HG03280 (cell line): ENCODE measurements at regions not wholly inside any gene's neighbourhood (a gene's known extent, or its start where the extent isn't known, plus 50 kb on each side); places are given as distances from the start of the nearest gene placed in this dataset.

Experiments used
- ATAC-seq: cut with Tn5 transposase; IDR thresholded peaks from one replicate; pipeline ENCODE4 v1.9.1; 2021; ENCODE audit warnings: mild to moderate bottlenecking, moderate library complexity; ENCODE audit not compliant: unreplicated experiment

- no peak for ATAC-seq
Observed at GRCh38 chr5:98570010-98570409, 203.5 kb upstream of the RGMB start.

DNA sequence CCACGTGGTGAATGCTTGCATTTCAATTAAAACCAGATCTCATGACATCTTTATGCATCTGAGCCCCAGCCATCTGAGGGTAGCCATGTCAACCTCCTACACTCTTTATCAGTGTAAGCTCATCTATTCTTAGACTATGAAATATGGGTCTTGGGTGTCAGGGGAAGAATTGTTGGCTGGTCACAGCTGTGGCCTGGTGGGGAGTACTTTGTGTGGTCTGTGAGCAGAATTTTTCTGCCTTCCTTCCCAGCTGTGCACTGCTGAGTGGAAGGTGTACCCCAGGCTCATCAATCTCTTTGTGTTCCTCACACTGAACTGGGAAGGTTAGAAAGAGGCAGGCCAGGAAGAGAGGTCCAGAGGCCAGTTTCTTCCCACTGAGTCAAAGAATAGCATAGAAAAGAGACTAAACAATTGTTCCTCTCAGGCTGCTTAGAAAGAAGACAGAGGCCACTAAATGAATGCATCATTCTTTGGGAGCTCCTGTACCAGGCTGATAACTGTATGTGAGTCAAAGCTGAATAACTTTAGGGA is 202.7 kb upstream of the RGMB start:
- ATAC-seq, result no peak

DNA sequence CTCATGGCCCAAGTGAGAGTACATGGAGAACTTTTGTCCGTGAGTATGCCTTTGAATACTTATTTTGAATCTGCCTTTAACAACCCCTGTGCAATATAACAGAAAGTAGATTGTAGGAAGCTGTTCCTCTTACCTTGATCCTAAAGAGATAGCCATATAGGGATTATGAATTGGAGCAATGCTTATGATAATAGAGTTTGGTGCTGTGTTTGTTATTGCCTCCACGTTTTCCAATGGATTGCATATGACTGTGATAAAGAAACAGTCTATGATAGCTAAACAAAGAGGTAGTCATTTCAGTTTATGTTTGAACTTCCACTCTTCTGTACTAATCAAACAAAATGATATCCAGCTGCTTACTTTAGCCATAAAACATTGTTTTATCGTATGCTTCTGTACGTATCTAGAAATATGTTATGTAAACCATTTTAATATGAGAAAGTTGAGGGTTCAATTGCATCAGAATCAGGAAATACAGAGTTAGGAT is 199.6 kb upstream of the RGMB start:
- ATAC-seq, result no peak

GRCh38 chr5:98576275-98576674 is 197.2 kb upstream of the RGMB start:
- no peak for ATAC-seq

- no peak for ATAC-seq
Observed at GRCh38 chr5:98578438-98578837, 195.0 kb upstream of the RGMB start.

DNA sequence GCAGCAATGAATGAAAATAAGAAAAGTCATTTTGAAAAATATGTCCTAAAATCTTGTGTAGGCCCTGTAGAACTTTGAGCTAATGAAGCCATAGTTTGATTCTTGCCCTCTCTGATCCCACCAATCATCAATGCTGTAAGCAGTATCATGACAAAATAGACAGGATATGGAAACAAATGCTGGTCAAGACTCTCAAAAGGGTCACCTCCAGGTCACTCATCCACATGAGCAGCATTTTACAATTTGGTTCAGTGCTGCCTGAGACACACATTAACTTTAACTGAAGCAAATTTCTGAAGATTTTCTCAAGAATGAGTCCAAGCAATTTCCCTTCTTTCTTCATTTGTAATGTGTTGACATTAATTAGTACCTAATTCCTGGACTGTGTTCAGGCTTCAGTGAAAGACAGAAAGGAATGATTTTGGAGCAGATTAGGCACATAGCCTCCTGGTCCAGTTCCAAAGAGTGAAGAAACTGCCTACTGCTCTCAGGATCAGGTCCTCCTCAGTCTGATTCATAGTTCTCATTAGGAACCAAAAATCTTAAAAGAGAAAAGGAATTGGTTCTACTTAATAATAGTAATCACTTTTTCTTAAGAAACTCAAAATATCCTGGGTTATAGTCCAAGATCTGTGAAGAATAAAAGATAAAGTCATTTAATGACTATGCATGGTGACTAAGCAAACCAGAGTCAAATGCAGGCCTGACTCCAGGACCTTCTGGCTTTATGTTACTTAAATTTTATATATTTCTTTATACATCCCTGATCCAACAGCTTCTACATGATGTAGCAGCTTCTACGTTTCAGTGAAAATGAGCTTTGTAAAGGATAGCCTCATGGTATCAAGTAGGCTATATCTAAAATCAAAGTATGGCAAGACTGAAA is 192.1 kb upstream of the RGMB start:
- ATAC-seq, result no peak

- ATAC-seq, result no peak
Observed at GRCh38 chr5:98583586-98583985, 189.9 kb upstream of the RGMB start.

GRCh38 chr5:98585661-98586310 is 187.7 kb upstream of the RGMB start:
- ATAC-seq, result no peak

- no peak for ATAC-seq
Observed at GRCh38 chr5:98586581-98586980, 186.9 kb upstream of the RGMB start.

GRCh38 chr5:98587166-98587565 is 186.3 kb upstream of the RGMB start:
- no peak for ATAC-seq

GRCh38 chr5:98588215-98588614 is 185.2 kb upstream of the RGMB start:
- no peak for ATAC-seq

GRCh38 chr5:98593418-98593817 is 180.0 kb upstream of the RGMB start:
- ATAC-seq, result no peak

- no peak for ATAC-seq
Observed at GRCh38 chr5:98594098-98594497, 179.4 kb upstream of the RGMB start.

DNA sequence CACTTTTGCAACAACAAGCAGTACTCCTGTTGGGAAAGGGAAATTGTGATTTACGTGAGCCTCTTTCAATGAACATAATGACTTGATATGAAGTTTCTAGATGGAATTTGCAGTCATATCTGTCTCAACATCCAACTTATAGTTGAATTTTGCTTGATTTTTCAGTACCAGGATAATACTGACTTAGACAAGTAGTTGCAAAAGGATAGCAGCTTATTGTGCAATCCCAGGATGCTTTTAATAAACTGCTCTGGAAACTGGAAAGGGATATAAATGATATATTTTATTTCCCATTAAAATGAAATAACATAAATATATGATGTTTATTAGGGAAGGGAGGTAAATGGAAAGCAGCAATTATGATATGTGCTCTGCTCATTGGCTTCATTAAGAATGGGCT is 174.4 kb upstream of the RGMB start:
- ATAC-seq, result no peak

DNA sequence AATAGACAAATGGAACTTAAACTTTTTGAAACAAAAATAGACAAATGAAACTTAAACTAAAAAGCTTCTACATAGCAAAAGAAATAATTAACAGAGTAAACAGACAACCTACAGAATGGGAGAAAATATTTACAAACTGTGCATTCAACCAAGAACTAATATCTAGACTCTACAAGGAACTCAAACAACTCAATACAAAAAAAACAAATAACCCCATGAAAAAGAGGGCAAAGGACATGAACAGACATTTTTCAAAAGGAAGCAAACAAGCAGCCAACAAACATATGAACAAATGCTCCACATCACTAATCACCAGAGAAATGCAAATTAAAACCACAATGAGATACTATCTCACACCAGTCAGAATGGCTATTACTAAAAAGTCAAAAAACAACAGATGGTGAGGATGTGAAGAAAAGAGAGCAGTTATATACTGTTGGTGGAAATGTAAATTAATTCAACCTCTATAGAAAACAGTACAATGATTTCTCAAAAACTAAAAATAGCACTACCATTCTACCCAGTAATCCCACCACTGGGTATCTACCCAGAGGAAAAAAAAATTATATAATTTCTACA is 170.8 kb upstream of the RGMB start:
- no peak for ATAC-seq

- no peak for ATAC-seq
Observed at GRCh38 chr5:98603456-98603855, 170.0 kb upstream of the RGMB start.

DNA sequence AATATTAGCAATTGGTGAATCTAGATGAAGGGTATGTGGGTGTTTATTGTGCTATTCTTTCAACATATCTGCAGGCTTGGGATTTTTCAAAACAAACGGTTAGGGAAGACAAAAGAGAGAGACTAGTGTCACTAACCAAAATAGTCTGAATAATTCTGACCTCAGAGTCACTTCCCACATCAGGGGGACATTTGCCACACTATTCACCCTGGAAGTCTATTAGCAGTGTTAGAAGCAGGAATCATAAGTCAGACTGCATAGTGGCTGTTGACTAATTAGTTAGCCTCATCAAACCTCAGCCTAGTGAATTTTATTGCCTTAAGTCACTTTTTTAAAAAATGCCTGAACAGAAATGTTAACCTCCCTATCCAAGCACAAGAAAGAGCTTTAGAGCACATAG is 169.2 kb upstream of the RGMB start:
- no peak for ATAC-seq

GRCh38 chr5:98604721-98605425 is 168.6 kb upstream of the RGMB start:
- ATAC-seq, result no peak

GRCh38 chr5:98605426-98605825 is 168.0 kb upstream of the RGMB start:
- ATAC-seq, result no peak

DNA sequence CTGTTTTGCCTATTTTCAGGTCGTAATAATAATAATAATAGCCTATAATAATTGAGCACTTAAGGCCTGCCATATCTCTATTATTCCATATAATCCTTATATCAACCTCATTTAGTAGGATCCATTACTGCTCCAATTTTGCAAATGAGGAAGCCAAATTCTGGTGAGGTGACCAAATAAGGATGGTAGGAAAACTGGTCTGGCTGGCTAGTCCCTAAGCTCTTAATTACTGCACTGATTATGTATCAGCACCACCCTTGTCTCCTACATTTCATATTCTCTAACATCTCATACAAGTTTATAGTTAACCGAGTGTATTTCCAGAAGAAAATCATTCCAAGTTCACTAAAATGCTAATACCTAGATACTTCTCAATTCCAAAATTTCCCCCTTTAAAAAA is 166.5 kb upstream of the RGMB start:
- no peak for ATAC-seq

- no peak for ATAC-seq
Observed at GRCh38 chr5:98608052-98608451, 165.4 kb upstream of the RGMB start.
